Suprapubic skin (tissue), 3 donors: ENCODE measurements at regions not wholly inside any gene's neighbourhood (a gene's known extent, or its start where the extent isn't known, plus 50 kb on each side); places are given as distances from the start of the nearest gene placed in this dataset.

Source experiments
- EP300 ChIP-seq: sonication (generic); formaldehyde crosslinking; IDR thresholded peaks from one replicate; pipeline ENCODE4 v1.6.1; 2017; ENCODE audit warnings: antibody characterized with exemption
- POLR2A ChIP-seq, 2 donors: fragments of 450-650 bp; IDR thresholded peaks; one replicate each; pipeline ENCODE4 v1.6.1; 2017; ENCODE audit warnings: antibody characterized with exemption in 2 of 2, mild to moderate bottlenecking in 2 of 2, moderate library complexity in 2 of 2
- TF ChIP-seq, protein P1 (sequence below), 2 donors: fragments of 200-600 bp in 1 of 2; fragments of 450-650 bp in 1 of 2; sonication (generic) in 1 of 2; IDR thresholded peaks; one replicate each; pipeline ENCODE4 v1.5.1; 2016 to 2019; ENCODE audit warnings: antibody characterized with exemption in 2 of 2, mild to moderate bottlenecking in 1 of 2, moderate library complexity in 1 of 2

GRCh38 chr16:7976563-7976962 is 613.7 kb downstream of the TMEM114 start:
- TF ChIP-seq, protein P1, sequence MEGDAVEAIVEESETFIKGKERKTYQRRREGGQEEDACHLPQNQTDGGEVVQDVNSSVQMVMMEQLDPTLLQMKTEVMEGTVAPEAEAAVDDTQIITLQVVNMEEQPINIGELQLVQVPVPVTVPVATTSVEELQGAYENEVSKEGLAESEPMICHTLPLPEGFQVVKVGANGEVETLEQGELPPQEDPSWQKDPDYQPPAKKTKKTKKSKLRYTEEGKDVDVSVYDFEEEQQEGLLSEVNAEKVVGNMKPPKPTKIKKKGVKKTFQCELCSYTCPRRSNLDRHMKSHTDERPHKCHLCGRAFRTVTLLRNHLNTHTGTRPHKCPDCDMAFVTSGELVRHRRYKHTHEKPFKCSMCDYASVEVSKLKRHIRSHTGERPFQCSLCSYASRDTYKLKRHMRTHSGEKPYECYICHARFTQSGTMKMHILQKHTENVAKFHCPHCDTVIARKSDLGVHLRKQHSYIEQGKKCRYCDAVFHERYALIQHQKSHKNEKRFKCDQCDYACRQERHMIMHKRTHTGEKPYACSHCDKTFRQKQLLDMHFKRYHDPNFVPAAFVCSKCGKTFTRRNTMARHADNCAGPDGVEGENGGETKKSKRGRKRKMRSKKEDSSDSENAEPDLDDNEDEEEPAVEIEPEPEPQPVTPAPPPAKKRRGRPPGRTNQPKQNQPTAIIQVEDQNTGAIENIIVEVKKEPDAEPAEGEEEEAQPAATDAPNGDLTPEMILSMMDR (IDR thresholded peaks at IDR 0.05), result no peak
- TF ChIP-seq EP300, result no peak
- no peak for TF ChIP-seq POLR2A (IDR thresholded peaks at IDR 0.05)
